DOHH2 (cell line): ENCODE measurements at regions not wholly inside any gene's neighbourhood (a gene's known extent, or its start where the extent isn't known, plus 50 kb on each side); places are given as distances from the start of the nearest gene placed in this dataset.

Experiments used
- EZH2phosphoT487 ChIP-seq: fragments of 200-600 bp; sonication (generic); IDR thresholded peaks from 2 replicates; pipeline ENCODE4 v1.6.1; 2017; ENCODE audit warnings: borderline replicate concordance, mild to moderate bottlenecking, antibody characterized with exemption, low read length, moderate library complexity, mixed read lengths
- TF ChIP-seq, protein P1 (sequence below): fragments of 200-600 bp; sonication (generic); IDR thresholded peaks from one replicate; pipeline ENCODE4 v1.5.1; 2014; ENCODE audit warnings: antibody characterized with exemption, mild to moderate bottlenecking, low read depth, low read length; ENCODE audit not compliant: poor library complexity, severe bottlenecking

DNA sequence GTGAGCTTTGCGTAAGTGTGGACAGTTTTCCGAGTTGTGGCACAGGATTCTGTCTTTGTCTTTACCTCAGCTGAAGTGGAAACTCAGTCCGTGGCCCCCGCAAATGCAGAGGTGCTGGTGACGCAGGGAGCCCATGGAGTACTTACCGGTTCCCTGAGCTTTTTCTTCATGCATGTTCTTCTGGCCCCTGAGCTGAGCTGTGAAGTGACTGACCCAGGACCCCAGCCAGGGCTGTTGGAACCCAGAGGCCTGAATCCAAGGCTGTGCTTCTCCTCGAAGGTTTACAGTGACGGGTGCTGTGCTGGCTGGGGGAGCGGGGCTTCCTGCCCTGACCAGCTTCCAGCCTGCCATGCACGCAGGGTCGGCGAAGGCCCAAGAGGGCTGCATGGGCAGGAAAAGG lies 223.5 kb downstream of the GLRX3 start:
- TF ChIP-seq, protein P1, sequence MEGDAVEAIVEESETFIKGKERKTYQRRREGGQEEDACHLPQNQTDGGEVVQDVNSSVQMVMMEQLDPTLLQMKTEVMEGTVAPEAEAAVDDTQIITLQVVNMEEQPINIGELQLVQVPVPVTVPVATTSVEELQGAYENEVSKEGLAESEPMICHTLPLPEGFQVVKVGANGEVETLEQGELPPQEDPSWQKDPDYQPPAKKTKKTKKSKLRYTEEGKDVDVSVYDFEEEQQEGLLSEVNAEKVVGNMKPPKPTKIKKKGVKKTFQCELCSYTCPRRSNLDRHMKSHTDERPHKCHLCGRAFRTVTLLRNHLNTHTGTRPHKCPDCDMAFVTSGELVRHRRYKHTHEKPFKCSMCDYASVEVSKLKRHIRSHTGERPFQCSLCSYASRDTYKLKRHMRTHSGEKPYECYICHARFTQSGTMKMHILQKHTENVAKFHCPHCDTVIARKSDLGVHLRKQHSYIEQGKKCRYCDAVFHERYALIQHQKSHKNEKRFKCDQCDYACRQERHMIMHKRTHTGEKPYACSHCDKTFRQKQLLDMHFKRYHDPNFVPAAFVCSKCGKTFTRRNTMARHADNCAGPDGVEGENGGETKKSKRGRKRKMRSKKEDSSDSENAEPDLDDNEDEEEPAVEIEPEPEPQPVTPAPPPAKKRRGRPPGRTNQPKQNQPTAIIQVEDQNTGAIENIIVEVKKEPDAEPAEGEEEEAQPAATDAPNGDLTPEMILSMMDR: no peak
- no peak for TF ChIP-seq EZH2phosphoT487
